ENCODE measurements at regions not wholly inside any gene's neighbourhood (a gene's known extent, or its start where the extent isn't known, plus 50 kb on each side); places are given as distances from the start of the nearest gene placed in this dataset.
A peak's percentile ranks its signal among the peaks of the same experiment; 100 is the strongest.
"Not testable (repeated sequence)": the region's sequence is repeated elsewhere in the genome, so short reads cannot be mapped to it uniquely, and the experiment has no call there.

GRCh38 chr7:57740126-57740525 is 290.1 kb downstream of the ZNF716 start:
- not testable (repeated sequence) for DNase-seq (ENCODE audit: low spot score); H3K27ac Mint-ChIP-seq (ENCODE audit: unreplicated experiment); H3K4me3 Mint-ChIP-seq (ENCODE audit: unreplicated experiment); H3K4me1 Mint-ChIP-seq (ENCODE audit: low read depth); H3K36me3 Mint-ChIP-seq (ENCODE audit: low read depth); H3K27me3 Mint-ChIP-seq (ENCODE audit: low read depth)
- peaks cover 42% of the 10 kb centered on the region for H3K9me3 Mint-ChIP-seq (ENCODE audit: low read depth)

DNA sequence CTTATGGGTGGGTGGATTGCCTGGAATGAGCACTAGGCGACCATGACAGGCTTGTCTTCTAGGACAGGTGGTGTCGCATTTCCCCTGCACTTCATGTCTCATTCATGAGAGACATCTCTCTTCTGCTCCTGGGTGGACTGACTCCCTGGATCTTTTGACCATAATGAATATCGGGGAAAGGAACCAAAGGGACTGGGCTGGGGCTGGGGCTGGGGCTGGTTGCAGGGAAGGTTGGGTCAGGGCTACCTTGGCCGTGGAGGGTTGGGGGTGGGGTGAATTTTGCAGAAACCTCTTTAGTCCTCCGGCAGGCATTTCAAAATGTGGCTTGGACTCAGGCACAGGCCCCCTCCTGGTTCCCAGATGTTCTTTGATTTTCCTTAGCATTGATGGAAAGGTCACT is 319.2 kb downstream of the ZNF716 start:
- no peak overlapping the region for H3K27ac Mint-ChIP-seq (ENCODE audit: unreplicated experiment)
- H3K36me3 Mint-ChIP-seq (ENCODE audit: low read depth) = peaks cover 4% of the 10 kb centered on the region
- peak; percentile 27 for DNase-seq (ENCODE audit: low spot score)
- H3K4me1 Mint-ChIP-seq (ENCODE audit: low read depth) = no peaks in the 10 kb centered on the region
- TF ChIP-seq, protein P1, sequence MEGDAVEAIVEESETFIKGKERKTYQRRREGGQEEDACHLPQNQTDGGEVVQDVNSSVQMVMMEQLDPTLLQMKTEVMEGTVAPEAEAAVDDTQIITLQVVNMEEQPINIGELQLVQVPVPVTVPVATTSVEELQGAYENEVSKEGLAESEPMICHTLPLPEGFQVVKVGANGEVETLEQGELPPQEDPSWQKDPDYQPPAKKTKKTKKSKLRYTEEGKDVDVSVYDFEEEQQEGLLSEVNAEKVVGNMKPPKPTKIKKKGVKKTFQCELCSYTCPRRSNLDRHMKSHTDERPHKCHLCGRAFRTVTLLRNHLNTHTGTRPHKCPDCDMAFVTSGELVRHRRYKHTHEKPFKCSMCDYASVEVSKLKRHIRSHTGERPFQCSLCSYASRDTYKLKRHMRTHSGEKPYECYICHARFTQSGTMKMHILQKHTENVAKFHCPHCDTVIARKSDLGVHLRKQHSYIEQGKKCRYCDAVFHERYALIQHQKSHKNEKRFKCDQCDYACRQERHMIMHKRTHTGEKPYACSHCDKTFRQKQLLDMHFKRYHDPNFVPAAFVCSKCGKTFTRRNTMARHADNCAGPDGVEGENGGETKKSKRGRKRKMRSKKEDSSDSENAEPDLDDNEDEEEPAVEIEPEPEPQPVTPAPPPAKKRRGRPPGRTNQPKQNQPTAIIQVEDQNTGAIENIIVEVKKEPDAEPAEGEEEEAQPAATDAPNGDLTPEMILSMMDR (IDR thresholded peaks at IDR 0.05) = no peak
- peaks cover 47% of the 10 kb centered on the region for H3K9me3 Mint-ChIP-seq (ENCODE audit: low read depth)
- H3K4me3 Mint-ChIP-seq (ENCODE audit: unreplicated experiment) = no peak overlapping the region
- H3K27me3 Mint-ChIP-seq (ENCODE audit: low read depth) = no peaks in the 10 kb centered on the region

- Mint-ChIP-seq H3K4me1 (ENCODE audit: low read depth) (no peaks in the 10 kb centered on the region), H3K4me3 (ENCODE audit: unreplicated experiment) (no peak overlapping the region), H3K27ac (ENCODE audit: unreplicated experiment) (no peak overlapping the region), H3K27me3 (ENCODE audit: low read depth) (no peaks in the 10 kb centered on the region), H3K36me3 (ENCODE audit: low read depth) (peaks cover 5% of the 10 kb centered on the region), H3K9me3 (ENCODE audit: low read depth) (peaks cover 45% of the 10 kb centered on the region)
- TF ChIP-seq, protein P1 (IDR thresholded peaks at IDR 0.05) = no peak
- DNase-seq (ENCODE audit: low spot score) = peak; percentile 90
Measured at GRCh38 chr7:57769958-57770357, 320.0 kb downstream of the ZNF716 start.

- H3K27me3 Mint-ChIP-seq (ENCODE audit: low read depth) = no peaks in the 10 kb centered on the region
- TF ChIP-seq, protein P1 (IDR thresholded peaks at IDR 0.05) = no peak
Measured at GRCh38 chr7:57772126-57772924, 322.3 kb downstream of the ZNF716 start.

DNA sequence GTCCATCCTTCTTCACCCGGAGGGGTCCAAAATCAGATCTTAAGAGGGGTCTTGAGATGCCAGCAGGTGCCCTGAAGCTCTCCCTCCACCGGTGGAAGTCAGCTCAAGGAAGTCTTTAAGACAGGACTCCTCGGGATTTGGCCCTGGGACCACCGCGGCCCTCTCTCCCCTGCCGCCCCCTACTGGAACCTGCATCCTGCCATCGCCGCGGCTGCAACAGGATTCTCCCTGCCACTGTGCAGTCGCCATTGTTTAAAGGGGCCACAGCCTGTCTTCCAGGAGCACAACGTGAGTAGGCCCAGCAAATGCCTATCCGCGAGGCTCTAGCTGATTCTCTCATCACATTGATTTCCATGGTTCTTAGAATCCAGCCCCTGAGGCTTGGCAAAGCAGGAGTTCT is 324.3 kb downstream of the ZNF716 start:
- TF ChIP-seq, protein P1 (IDR thresholded peaks at IDR 0.05) = no peak
- Mint-ChIP-seq H3K36me3 (ENCODE audit: low read depth) (peaks cover 9% of the 10 kb centered on the region), H3K9me3 (ENCODE audit: low read depth) (peaks cover 56% of the 10 kb centered on the region), H3K4me3 (ENCODE audit: unreplicated experiment) (no peak overlapping the region), H3K27ac (ENCODE audit: unreplicated experiment) (no peak overlapping the region), H3K4me1 (ENCODE audit: low read depth) (no peaks in the 10 kb centered on the region), H3K27me3 (ENCODE audit: low read depth) (no peaks in the 10 kb centered on the region)
- peak; percentile 53 for DNase-seq (ENCODE audit: low spot score)

More at GRCh38 chr7:57772126-57772924, 322.3 kb downstream of the ZNF716 start:
- no peaks in the 10 kb centered on the region for H3K4me1 Mint-ChIP-seq (ENCODE audit: low read depth)
- peak; percentile 84 for DNase-seq (ENCODE audit: low spot score)
- peaks cover 53% of the 10 kb centered on the region for H3K9me3 Mint-ChIP-seq (ENCODE audit: low read depth)
- H3K27ac Mint-ChIP-seq (ENCODE audit: unreplicated experiment) = no peak overlapping the region
- H3K36me3 Mint-ChIP-seq (ENCODE audit: low read depth) = peaks cover 8% of the 10 kb centered on the region
- H3K4me3 Mint-ChIP-seq (ENCODE audit: unreplicated experiment) = no peak overlapping the region
